ENCODE measurements at regions not wholly inside any gene's neighbourhood (a gene's known extent, or its start where the extent isn't known, plus 50 kb on each side); places are given as distances from the start of the nearest gene placed in this dataset.

- in situ Hi-C loops (cut with MboI; ENCODE audit: low sequenced_read_pairs): loop anchor here (5.0 kb wide), 1 partner anchor 94 kb away; no protein-coding TSS in a partner anchor
These were observed 50.4 kb upstream of the CYRIA start for GRCh38 chr2:16716024-16716423.
